ENCODE measurements at regions not wholly inside any gene's neighbourhood (a gene's known extent, or its start where the extent isn't known, plus 50 kb on each side); places are given as distances from the start of the nearest gene placed in this dataset.

- Histone ChIP-seq H3K4me3 (no peak overlapping the region), H3K36me3 (no peaks in the 10 kb centered on the region), H3K27me3 (no peaks in the 10 kb centered on the region), H3K9me3 (no peaks in the 10 kb centered on the region)
- no peak for DNase-seq
Measured at GRCh38 chr5:107301999-107302398, 368.7 kb downstream of the EFNA5 start.

- H3K4me3 ChIP-seq: no peak overlapping the region
- no peaks in the 10 kb centered on the region for H3K9me3 ChIP-seq
- no peak for DNase-seq
- H3K36me3 ChIP-seq: no peaks in the 10 kb centered on the region
- no peaks in the 10 kb centered on the region for H3K27me3 ChIP-seq
Measured at GRCh38 chr5:107300721-107301327, 369.9 kb downstream of the EFNA5 start.

GRCh38 chr5:107296572-107296971 lies 374.2 kb downstream of the EFNA5 start:
- DNase-seq: no peak
- Histone ChIP-seq H3K9me3 (no peaks in the 10 kb centered on the region), H3K4me3 (no peak overlapping the region), H3K36me3 (no peaks in the 10 kb centered on the region), H3K27me3 (no peaks in the 10 kb centered on the region)

- Histone ChIP-seq H3K27me3 (no peaks in the 10 kb centered on the region), H3K9me3 (no peaks in the 10 kb centered on the region)
- DNase-seq: no peak
Measured at GRCh38 chr5:107295914-107296313, 374.8 kb downstream of the EFNA5 start.

GRCh38 chr5:107294669-107295068 lies 376.1 kb downstream of the EFNA5 start:
- Histone ChIP-seq H3K36me3 (no peaks in the 10 kb centered on the region), H3K4me3 (no peak overlapping the region), H3K27me3 (no peaks in the 10 kb centered on the region), H3K9me3 (no peaks in the 10 kb centered on the region)
- no peak for DNase-seq

More at GRCh38 chr5:107295914-107296313, 374.8 kb downstream of the EFNA5 start:
- Histone ChIP-seq H3K4me3 (no peak overlapping the region), H3K36me3 (no peaks in the 10 kb centered on the region)

GRCh38 chr5:107294211-107294550 lies 376.6 kb downstream of the EFNA5 start:
- Histone ChIP-seq H3K36me3 (no peaks in the 10 kb centered on the region), H3K9me3 (no peaks in the 10 kb centered on the region), H3K4me3 (no peak overlapping the region), H3K27me3 (no peaks in the 10 kb centered on the region)
- no peak for DNase-seq

GRCh38 chr5:107293541-107294210 lies 377.1 kb downstream of the EFNA5 start:
- no peaks in the 10 kb centered on the region for H3K27me3 ChIP-seq
- no peaks in the 10 kb centered on the region for H3K9me3 ChIP-seq
- no peaks in the 10 kb centered on the region for H3K36me3 ChIP-seq
- no peak for DNase-seq
- H3K4me3 ChIP-seq: no peak overlapping the region

- Histone ChIP-seq H3K4me3 (no peak overlapping the region), H3K36me3 (no peaks in the 10 kb centered on the region), H3K9me3 (no peaks in the 10 kb centered on the region), H3K27me3 (no peaks in the 10 kb centered on the region)
- DNase-seq: no peak
Measured at GRCh38 chr5:107291866-107292265, 378.9 kb downstream of the EFNA5 start.

GRCh38 chr5:107290780-107291398 lies 379.8 kb downstream of the EFNA5 start:
- H3K27me3 ChIP-seq: no peaks in the 10 kb centered on the region
- no peaks in the 10 kb centered on the region for H3K9me3 ChIP-seq
- H3K36me3 ChIP-seq: no peaks in the 10 kb centered on the region
- H3K4me3 ChIP-seq: no peak overlapping the region
- no peak for DNase-seq

GRCh38 chr5:107289030-107289714 lies 381.6 kb downstream of the EFNA5 start:
- no peaks in the 10 kb centered on the region for H3K9me3 ChIP-seq
- DNase-seq: no peak
- no peaks in the 10 kb centered on the region for H3K36me3 ChIP-seq
- H3K27me3 ChIP-seq: no peaks in the 10 kb centered on the region
- no peak overlapping the region for H3K4me3 ChIP-seq

- H3K4me3 ChIP-seq: no peak overlapping the region
- H3K27me3 ChIP-seq: no peaks in the 10 kb centered on the region
- H3K36me3 ChIP-seq: no peaks in the 10 kb centered on the region
- no peak for DNase-seq
- no peaks in the 10 kb centered on the region for H3K9me3 ChIP-seq
Measured at GRCh38 chr5:107286447-107287098, 384.2 kb downstream of the EFNA5 start.

GRCh38 chr5:107285772-107286171 lies 385.0 kb downstream of the EFNA5 start:
- Histone ChIP-seq H3K27me3 (no peaks in the 10 kb centered on the region), H3K4me3 (no peak overlapping the region), H3K36me3 (no peaks in the 10 kb centered on the region), H3K9me3 (no peaks in the 10 kb centered on the region)
- DNase-seq: no peak

GRCh38 chr5:107284822-107285525 lies 385.8 kb downstream of the EFNA5 start:
- H3K27me3 ChIP-seq: no peaks in the 10 kb centered on the region
- peak; percentile 16 for DNase-seq
- no peaks in the 10 kb centered on the region for H3K9me3 ChIP-seq
- no peak overlapping the region for H3K4me3 ChIP-seq
- no peaks in the 10 kb centered on the region for H3K36me3 ChIP-seq

- H3K4me3 ChIP-seq: no peak overlapping the region
- no peak for DNase-seq
- H3K27me3 ChIP-seq: no peaks in the 10 kb centered on the region
- no peaks in the 10 kb centered on the region for H3K9me3 ChIP-seq
- no peaks in the 10 kb centered on the region for H3K36me3 ChIP-seq
Measured at GRCh38 chr5:107282061-107282460, 388.7 kb downstream of the EFNA5 start.

GRCh38 chr5:107278774-107279173 lies 392.0 kb downstream of the EFNA5 start:
- no peak overlapping the region for H3K4me3 ChIP-seq
- DNase-seq: no peak
- no peaks in the 10 kb centered on the region for H3K9me3 ChIP-seq
- H3K27me3 ChIP-seq: no peaks in the 10 kb centered on the region
- no peaks in the 10 kb centered on the region for H3K36me3 ChIP-seq

- Histone ChIP-seq H3K4me3 (no peak overlapping the region), H3K36me3 (no peaks in the 10 kb centered on the region), H3K9me3 (no peaks in the 10 kb centered on the region), H3K27me3 (no peaks in the 10 kb centered on the region)
- DNase-seq: no peak
Measured at GRCh38 chr5:107277485-107278125, 393.1 kb downstream of the EFNA5 start.

Measured in MG63 (cell line).